Panc1 (cell line): ENCODE measurements at regions not wholly inside any gene's neighbourhood (a gene's known extent, or its start where the extent isn't known, plus 50 kb on each side); places are given as distances from the start of the nearest gene placed in this dataset.

ENCODE experiments used
- ATAC-seq: fragments of 200-7000 bp; cut with Tn5 transposase; 2 replicates; pipeline ENCODE4 v1.9.1; 2020; ENCODE audit warnings: mild to moderate bottlenecking, moderate library complexity
- BruUV-seq: library from RNA; stranded (reverse); fragments of 400-500 nt; replicated peaks from 2 replicates; lab custom pipeline; 2021; lab: Mats Ljungman, UMichigan
- CTCF ChIA-PET: fragments of 300-600 bp; sonication (Branson Sonifier 250); formaldehyde crosslinking; loops from one replicate; lab custom pipeline; 2022; ENCODE audit warnings: antibody characterized with exemption; lab: Charles Lee
- POLR2A ChIA-PET: fragments of 300-600 bp; sonication (Branson Sonifier 250); formaldehyde crosslinking; loops from one replicate; lab custom pipeline; 2022; ENCODE audit warnings: antibody characterized with exemption; lab: Charles Lee
- DNase-seq: peaks from one replicate; pipeline ENCODE4 v3.0.0-alpha.2; 2010; ENCODE audit warnings: low read depth, low spot score
- H3K27ac ChIP-seq: 2 replicates; pipeline ENCODE4 v1.5.1; 2011; ENCODE audit warnings: mild to moderate bottlenecking, low read length, inconsistent platforms
- H3K27me3 ChIP-seq: fragments of 200-500 bp; sonication (Bioruptor generic); 2 replicates; pipeline ENCODE4 v1.6.0; 2014; ENCODE audit warnings: low read length, inconsistent platforms; ENCODE audit not compliant: control insufficient read depth, insufficient read depth
- H3K36me3 ChIP-seq: fragments of 200-500 bp; sonication (Bioruptor generic); 2 replicates; pipeline ENCODE4 v1.5.1; 2014; ENCODE audit warnings: inconsistent platforms, mild to moderate bottlenecking, low read length, moderate library complexity; ENCODE audit not compliant: control insufficient read depth, insufficient read depth
- H3K4me1 ChIP-seq: 2 replicates; pipeline ENCODE4 v1.5.1; 2011; ENCODE audit warnings: inconsistent platforms, mild to moderate bottlenecking, low read length, moderate library complexity; ENCODE audit not compliant: control insufficient read depth, insufficient read depth
- H3K4me3 ChIP-seq, 2 experiments: 2 replicates each; pipeline ENCODE4 v1.5.1; 2011 to 2012; ENCODE audit warnings: low read depth in 2 of 2, low read length in 2 of 2, mild to moderate bottlenecking in 2 of 2, inconsistent platforms in 1 of 2, moderate library complexity in 1 of 2
- H3K9me3 ChIP-seq: fragments of 200-500 bp; sonication (Bioruptor generic); 2 replicates; pipeline ENCODE4 v1.5.1; 2014; ENCODE audit warnings: low read depth, mild to moderate bottlenecking, inconsistent platforms, low read length, moderate library complexity; ENCODE audit not compliant: control insufficient read depth, insufficient read depth
- POLR2AphosphoS5 ChIP-seq: IDR thresholded peaks from 2 replicates; pipeline ENCODE4 v1.6.1; 2012; ENCODE audit warnings: mild to moderate bottlenecking, low read depth, low read length, moderate library complexity
- SIN3A ChIP-seq: IDR thresholded peaks from 2 replicates; pipeline ENCODE4 v1.6.1; 2012; ENCODE audit warnings: low read depth, mild to moderate bottlenecking, low read length, moderate library complexity, borderline replicate concordance; ENCODE audit not compliant: insufficient read depth
- TCF7L2 ChIP-seq: IDR thresholded peaks from 2 replicates; pipeline ENCODE4 v1.6.1; 2011; ENCODE audit warnings: mild to moderate bottlenecking, low read depth, low read length, inconsistent platforms
- in situ Hi-C: cut with HindIII; loops from 2 replicates; pipeline ENCODE4 v1.10.0; 2016; ENCODE audit warnings: low sequenced_read_pairs, low pct_unique_long_range_greater_than_20kb
- intact Hi-C: fragments of 100-400 bp; cut with micrococcal nuclease; formaldehyde crosslinking; loops from one replicate; pipeline ENCODE4 v1.10.0; 2022; ENCODE audit not compliant: unreplicated experiment
- TF ChIP-seq, protein P1 (sequence below): fragments of 450-650 bp; IDR thresholded peaks from 2 replicates; pipeline ENCODE4 v1.5.1; 2017; ENCODE audit warnings: mild to moderate bottlenecking
- TF ChIP-seq, protein P2 (sequence below), 2 experiments: IDR thresholded peaks; 2 replicates each; pipeline ENCODE4 v1.6.1; 2011 to 2012; ENCODE audit warnings: low read depth in 2 of 2, control low read depth in 1 of 2, low read length in 1 of 2, mild to moderate bottlenecking in 1 of 2, moderate library complexity in 1 of 2; ENCODE audit not compliant: insufficient read depth in 1 of 2

DNA sequence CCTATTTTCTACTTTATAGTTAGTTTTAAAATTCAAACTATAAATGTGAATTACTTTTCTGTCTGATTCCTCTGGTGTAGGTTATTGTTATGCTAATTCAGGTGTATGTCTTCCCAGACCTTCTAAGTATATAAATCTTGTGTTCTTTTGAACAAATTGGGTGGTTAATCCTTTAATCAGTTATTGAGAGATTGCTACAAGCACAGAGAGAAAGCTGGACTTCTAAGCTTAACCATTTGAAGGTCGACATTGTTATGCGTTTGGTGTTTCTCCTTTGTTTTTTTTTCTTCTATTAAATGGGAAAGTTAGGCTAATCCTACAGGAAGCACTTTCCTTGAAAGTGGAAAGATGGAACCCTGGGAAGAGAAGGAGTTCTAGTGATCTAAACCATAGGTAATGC lies 592.6 kb downstream of the SLC4A3 start:
- Histone ChIP-seq H3K27me3 (no peaks in the 10 kb centered on the region), H3K4me3 (no peak overlapping the region), H3K27ac (no peak overlapping the region), H3K4me1 (peaks cover 6% of the 10 kb centered on the region; the same call in 1 of the 2 replicates), H3K36me3 (no peaks in the 10 kb centered on the region), H3K9me3 (no peaks in the 10 kb centered on the region)
- TF ChIP-seq TCF7L2 (no peak), SIN3A (no peak)
- TF ChIP-seq, protein P1, sequence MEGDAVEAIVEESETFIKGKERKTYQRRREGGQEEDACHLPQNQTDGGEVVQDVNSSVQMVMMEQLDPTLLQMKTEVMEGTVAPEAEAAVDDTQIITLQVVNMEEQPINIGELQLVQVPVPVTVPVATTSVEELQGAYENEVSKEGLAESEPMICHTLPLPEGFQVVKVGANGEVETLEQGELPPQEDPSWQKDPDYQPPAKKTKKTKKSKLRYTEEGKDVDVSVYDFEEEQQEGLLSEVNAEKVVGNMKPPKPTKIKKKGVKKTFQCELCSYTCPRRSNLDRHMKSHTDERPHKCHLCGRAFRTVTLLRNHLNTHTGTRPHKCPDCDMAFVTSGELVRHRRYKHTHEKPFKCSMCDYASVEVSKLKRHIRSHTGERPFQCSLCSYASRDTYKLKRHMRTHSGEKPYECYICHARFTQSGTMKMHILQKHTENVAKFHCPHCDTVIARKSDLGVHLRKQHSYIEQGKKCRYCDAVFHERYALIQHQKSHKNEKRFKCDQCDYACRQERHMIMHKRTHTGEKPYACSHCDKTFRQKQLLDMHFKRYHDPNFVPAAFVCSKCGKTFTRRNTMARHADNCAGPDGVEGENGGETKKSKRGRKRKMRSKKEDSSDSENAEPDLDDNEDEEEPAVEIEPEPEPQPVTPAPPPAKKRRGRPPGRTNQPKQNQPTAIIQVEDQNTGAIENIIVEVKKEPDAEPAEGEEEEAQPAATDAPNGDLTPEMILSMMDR = no peak
- BruUV-seq = no TSS peak
- ATAC-seq = no peak
- in situ Hi-C loops (no loop called here), intact Hi-C loops (no loop called here)
- ChIA-PET CTCF (no interaction called here), POLR2A (no interaction called here)
- no peak for DNase-seq

DNA sequence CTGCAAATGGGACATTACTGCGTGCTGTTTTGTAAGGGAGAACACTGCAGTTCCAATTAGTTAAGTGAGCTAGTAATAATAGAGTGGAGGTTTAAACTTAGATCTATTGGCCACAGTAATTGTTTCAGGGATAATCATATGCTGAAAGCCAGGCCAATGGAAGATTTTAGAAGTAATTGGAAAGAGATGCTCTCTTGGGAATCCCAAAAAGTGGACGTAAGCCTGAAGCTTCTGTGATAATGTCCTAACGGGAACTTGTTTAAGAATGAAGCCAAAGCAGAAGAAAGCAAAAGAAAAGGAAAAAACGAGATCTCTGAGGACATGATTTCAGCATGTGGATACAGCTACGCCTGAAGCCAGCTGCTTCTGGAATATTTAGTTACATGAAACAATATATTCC lies 594.6 kb downstream of the SLC4A3 start:
- Histone ChIP-seq H3K4me1 (peaks cover 6% of the 10 kb centered on the region; the same call in 1 of the 2 replicates), H3K36me3 (no peaks in the 10 kb centered on the region), H3K27me3 (no peaks in the 10 kb centered on the region), H3K9me3 (no peaks in the 10 kb centered on the region), H3K4me3 (no peak overlapping the region), H3K27ac (peak overlapping the region; percentile 23; the same call in 1 of the 2 replicates)
- no TSS peak for BruUV-seq
- CTCF ChIA-PET = no interaction called here
- in situ Hi-C loops (no loop called here), intact Hi-C loops (no loop called here)
- DNase-seq (no peak), ATAC-seq (no peak)
- POLR2A ChIA-PET = no interaction called here
- TF ChIP-seq POLR2AphosphoS5 (no peak), TCF7L2 (no peak), SIN3A (no peak)
- TF ChIP-seq, protein P2, sequence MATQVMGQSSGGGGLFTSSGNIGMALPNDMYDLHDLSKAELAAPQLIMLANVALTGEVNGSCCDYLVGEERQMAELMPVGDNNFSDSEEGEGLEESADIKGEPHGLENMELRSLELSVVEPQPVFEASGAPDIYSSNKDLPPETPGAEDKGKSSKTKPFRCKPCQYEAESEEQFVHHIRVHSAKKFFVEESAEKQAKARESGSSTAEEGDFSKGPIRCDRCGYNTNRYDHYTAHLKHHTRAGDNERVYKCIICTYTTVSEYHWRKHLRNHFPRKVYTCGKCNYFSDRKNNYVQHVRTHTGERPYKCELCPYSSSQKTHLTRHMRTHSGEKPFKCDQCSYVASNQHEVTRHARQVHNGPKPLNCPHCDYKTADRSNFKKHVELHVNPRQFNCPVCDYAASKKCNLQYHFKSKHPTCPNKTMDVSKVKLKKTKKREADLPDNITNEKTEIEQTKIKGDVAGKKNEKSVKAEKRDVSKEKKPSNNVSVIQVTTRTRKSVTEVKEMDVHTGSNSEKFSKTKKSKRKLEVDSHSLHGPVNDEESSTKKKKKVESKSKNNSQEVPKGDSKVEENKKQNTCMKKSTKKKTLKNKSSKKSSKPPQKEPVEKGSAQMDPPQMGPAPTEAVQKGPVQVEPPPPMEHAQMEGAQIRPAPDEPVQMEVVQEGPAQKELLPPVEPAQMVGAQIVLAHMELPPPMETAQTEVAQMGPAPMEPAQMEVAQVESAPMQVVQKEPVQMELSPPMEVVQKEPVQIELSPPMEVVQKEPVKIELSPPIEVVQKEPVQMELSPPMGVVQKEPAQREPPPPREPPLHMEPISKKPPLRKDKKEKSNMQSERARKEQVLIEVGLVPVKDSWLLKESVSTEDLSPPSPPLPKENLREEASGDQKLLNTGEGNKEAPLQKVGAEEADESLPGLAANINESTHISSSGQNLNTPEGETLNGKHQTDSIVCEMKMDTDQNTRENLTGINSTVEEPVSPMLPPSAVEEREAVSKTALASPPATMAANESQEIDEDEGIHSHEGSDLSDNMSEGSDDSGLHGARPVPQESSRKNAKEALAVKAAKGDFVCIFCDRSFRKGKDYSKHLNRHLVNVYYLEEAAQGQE (IDR thresholded peaks at IDR 0.05; ENCODE audit: insufficient read depth in 1 of 2, low read depth in 2 of 2, low read length in 1 of 2) = no peak
- TF ChIP-seq, protein P1 = no peak
